ENCODE measurements at regions not wholly inside any gene's neighbourhood (a gene's known extent, or its start where the extent isn't known, plus 50 kb on each side); places are given as distances from the start of the nearest gene placed in this dataset.

DNA sequence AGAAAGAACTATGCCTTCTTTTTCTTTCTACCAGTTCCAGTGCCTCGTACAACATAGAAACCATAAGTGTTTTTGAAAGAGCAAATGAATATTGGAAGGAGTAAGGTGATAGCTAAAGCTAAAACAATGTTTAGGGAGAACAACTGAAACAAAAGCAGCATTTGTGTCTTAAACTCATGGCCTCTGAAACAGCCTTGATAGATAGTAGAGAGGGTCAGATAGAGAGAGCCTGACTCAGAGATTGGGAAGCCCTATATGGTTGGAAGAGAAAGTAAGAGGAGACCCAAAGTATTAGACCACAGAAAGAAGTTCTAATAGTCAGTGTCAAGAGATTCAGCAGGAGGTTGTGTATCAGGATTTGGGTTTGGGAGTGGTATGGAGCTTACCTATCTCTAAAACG, 79.6 kb upstream of the IFNG-AS1 start:
- DNase-seq, result no peak

DNA sequence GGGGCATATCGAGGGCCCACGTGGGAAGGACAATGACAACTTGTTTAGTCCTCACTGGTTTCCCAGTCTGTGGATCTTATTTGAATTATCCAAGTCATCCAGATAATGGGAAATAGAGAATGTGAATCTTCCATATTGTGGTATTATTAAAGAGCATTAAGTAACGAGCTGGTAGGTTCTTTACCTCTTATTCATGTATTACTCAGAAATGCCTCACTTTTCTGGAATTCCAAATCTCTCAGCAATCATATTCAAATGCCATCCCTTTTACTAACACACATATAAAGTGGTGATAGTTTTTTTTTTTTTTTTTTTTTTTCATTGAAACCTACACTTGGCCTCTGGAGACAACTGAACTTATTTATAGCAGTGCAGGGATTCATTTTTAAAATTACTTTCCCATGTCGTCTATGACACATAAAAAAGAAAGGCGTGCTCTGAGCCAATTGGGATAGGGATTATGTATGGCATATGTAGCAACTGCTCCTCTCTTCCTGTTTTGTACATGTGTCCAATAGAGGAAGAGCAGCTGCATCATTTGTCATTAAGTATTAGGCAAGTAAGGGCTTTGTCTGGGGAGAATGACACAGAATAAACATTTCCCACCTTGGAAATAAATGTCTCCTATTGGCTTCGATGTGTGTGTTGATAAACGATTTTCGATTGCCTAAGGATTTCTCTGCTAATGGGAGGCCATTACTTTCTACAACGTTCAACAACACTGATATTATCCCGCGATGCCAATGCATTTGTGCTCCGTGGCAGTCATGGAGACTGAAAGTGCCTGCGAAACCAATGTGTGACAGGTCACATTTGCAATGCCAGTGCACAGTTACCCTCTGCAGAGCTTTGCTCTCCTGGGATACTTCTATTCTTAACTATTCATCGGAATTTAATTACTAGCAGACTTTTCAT, 78.6 kb upstream of the IFNG-AS1 start:
- DNase-seq, result peak in 1 of 2 donors; percentile 2

DNA sequence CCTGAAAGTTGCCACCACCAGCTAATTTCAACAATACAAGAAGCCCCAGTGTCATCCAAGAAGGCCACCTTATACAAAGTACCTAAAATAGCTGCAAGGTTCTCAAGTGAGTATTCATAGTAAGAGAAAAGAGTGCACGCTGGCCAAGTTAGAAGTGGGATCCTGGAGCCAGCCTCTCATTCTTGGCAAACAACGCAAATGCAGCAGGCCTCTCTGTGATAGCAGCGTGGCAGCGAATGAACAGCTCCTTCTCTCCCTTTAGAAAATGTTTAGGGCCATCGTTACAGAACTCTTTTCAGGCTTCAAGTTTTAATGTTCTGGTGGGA, 78.0 kb upstream of the IFNG-AS1 start:
- DNase-seq, result peak; percentile 28 to 42

DNA sequence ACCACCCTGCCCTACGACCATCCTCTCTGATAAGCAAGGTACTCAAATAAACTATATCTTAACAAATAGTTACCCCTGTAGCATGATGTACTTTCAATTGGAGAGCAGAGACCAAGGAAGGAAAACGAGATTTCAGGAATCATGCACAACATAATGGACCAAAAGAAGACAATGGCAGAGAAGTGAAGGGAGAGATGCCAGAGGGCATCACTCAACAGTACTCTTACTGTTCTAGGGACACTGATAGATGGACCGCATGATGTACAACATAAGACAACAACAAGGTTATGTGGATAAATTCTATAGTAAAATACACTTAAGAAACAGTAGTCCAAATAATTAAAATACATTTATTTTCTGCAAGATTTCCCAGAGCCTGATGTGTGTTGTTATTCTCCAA, 77.5 kb upstream of the IFNG-AS1 start:
- DNase-seq, result no peak

DNA sequence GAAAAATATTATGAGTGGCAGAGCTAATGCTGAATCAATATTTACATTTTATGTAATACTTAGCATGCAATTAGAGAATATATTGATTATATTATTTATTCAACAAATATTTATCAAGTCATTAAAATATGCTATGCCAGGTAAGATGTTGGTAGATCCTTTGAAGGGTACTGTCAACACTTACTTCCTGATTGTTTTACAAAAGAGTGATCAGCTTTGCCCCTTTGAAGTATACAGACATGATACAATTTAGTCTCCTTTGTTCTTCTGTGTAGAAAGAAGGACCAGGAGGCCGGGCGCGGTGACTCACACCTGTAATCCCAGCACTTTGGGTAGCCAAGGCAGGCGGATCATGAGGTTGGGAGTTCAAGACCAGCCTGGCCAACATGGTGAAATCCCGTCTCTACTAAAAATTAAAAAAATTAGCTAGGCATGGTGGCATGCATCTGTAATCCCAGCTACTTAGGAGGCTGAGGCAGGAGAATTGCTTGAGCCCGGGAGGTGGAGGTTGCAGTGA, 73.9 kb upstream of the IFNG-AS1 start:
- DNase-seq, result no peak

DNA sequence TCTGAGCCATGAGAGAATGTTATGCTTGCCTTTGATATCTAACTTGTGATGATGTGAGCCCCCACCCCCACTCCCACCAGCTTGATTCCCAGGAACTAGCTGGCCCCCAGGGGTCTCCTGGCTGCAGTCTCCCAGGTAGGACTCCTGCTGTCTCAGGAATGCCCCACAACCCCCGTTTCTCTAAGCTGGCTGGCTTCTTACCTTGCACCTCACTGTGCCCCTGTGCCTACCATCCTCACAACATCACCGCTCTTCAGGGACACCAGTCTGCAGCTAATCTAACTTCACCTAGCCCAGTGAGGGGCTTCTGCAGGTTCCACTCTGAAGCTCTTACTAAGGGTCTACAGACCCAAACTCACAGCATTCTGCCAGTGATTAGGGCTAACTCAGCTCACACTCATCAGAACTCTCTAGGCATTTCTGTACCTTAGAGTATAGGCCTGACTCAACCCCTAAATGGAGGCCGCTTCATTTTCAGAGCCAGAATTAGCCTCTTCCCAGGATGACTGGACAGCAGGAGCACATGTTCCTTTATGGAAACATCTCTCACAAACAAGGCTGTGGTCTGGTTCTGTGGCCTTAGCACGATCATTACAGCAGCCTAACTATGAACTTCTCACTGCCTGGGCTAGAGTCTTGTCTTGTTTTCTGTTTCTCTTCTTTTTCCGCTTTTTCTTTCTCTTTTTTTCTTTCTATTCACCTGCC, 72.8 kb upstream of the IFNG-AS1 start:
- DNase-seq, result no peak

DNA sequence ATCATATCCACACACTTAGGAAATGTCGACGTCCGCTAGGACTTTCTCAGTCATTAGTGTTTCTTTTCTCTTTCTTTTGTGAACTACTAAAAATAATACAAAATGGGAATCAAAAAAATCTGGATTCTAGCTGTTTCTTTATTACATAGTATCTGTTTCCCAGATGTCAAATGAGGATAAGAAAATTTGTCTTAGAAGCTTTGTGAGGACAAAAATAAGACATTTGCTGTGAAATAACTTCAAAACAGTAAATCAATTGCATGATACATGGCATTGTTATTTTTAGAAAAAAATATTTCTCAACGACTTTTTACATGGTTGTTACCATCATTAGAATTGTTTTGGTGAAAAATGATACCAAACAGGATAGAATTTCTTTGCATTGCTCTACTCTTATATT, 71.4 kb upstream of the IFNG-AS1 start:
- no peak for DNase-seq

DNA sequence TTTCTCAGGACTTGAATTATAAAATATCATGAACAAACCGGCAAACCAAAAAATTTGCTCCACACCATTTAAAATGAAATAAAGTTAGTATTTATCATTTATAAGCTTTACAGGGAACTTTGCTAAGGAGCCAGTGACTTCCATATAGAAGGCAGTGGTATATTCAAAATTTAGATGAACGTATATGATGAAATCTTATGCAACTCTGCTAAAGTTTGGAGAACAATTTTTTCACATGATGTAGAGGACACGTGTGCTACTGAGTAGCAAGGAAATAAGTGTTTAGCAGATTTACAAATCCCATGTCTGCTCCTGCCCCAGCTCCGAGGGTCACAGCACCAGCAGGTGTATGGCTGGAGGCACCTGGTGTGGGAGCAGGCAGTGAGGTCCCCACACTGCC, 70.8 kb upstream of the IFNG-AS1 start:
- DNase-seq, result no peak

DNA sequence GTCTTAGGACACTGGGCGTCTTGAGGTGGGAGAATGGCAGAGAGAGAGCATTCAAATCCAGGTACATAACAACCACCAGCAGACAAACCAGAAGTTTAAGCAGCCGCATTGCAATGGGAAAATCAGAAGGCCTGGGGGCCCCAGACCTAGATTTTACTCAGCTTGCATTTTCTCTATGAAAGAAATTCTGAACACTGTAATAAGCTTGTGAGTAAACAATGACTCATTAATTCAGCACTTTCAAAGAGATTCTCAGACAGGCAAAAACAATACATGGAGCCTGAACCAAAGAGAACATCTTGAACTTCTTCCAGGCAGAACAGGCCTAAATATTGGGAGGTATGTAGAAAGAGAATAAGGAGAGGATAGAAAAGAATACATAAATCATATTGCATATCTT, 69.8 kb upstream of the IFNG-AS1 start:
- no peak for DNase-seq

DNA sequence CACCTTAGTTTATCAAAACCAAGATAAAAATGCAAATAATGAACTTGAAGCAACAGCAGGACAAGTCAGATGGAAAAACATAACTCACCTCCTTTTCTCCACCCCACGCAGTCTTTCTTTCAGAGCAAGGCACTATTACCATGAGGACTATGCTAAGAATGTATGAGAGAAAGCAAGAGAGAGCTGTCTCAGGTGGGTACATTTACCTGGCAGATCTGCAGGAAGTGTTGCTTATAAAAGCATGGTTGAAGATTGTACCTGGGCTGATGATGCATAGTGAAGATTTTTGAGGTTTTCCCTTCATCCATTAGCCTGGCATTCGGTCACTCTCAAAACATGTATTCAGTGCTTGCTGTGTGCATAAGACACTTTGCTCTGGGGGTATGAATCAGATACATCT, 68.8 kb upstream of the IFNG-AS1 start:
- DNase-seq, result no peak

DNA sequence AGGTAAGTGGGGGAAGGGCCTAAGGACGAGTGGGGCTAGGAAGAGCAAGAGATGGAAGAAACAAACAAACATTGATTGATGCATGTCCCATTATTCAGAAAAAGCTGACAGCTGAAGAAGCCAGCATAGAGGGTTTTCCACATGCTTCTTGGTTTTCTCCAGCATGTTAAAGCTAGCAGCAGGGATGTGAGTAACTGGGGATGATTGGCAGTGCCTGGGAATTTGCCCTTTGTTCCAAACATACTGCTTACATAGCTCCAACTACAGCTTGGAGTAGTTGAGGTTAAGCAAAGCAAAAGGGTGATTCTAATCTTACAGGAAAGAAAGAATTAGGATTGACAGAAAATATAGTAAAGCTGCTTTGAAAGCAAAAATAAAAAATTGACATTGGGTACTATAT, 68.0 kb upstream of the IFNG-AS1 start:
- DNase-seq, result no peak

DNA sequence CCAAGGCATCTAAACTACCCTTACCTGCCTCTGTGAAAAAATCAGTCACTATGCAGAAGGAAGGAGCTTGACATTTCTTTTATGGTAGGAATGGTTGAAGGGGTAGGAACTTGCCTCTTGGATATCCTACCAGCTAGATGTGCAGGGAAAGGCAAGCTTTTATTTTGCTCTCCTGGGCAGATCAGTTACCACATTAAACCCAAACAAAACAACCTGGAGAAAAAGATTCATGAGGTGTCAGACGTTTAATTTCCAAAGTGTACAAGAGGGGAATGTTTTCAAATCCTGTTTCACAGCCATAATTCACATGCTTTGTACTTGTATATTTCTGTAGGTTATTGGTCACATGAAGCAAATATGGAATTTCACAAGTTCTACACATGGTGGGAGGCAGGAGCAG, 67.0 kb upstream of the IFNG-AS1 start:
- DNase-seq, result no peak

DNA sequence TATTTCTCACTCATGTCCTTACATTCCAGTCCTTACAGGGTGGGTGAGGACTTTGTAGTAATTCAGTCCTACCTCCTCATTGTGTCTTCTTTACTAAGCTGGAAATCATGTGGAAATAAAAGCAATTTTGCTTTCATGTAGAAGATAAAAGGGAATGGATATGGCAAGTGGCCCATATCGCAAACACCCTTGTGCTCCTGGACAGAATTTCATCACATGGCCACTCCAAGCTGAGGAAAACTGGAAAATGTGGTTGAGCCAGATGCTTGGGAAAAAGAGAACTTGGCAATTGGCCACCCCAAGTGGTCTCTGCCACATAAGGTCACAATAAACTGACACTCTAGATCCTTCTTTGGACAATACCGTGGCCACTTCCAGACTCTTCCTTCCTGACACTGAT, 64.2 kb upstream of the IFNG-AS1 start:
- peak; percentile 49 to 52 for DNase-seq

DNA sequence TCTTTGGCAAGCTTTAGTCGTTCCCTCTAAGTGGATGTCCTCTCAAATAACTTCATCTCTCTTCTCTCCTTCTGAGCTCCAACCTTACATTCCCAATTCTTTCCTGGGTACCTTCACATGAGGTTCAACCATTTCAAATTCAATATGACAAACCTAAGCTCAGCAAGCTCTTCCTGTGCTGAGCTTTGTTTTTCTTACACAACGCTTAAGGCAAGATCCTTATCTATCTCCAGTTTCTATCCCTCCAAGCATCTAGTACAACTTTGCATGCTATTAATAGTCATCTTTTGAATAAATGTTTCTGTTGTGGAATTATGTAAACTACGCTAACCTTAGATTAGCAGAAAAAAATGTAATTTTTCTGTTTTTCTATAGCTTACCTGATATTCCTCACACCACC, 63.7 kb upstream of the IFNG-AS1 start:
- no peak for DNase-seq

DNA sequence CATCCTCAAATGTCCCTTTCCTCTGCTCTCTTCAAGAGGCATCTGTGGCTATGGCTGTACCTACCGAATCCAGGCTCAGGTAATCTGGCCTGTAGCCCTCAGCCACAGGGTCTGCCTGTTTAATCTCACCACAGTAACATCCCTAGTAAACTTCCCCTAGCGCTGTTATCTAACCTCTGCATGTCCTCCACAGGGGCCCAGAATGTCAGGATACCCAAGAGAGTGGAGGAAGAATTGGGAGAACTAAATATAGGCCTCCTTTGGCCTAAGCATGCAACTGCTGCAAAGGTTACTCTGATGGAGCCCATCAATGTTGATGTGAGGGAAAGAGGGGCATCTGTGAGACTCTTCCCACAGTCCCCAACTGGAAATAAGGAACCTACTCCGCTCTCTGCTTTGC, 63.2 kb upstream of the IFNG-AS1 start:
- DNase-seq, result no peak

DNA sequence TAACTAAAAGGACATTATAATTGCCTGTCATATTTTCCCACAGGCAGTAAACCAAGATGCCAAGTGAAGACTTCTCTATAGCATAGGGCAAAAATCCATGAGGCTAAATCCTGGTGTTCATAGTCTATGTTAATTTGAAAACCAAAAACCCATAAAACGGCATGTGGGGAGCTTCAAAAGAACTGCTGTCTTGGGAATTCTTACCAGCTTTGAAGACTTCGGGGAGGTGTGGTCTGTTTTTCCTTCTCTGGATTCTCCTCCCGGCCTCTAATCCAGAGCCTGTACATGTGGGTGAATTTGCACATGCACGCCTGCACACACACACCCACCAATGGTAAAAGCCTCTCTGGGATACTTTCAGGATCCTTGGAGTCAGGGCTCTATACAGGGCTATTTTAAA, 61.9 kb upstream of the IFNG-AS1 start:
- DNase-seq, result no peak

DNA sequence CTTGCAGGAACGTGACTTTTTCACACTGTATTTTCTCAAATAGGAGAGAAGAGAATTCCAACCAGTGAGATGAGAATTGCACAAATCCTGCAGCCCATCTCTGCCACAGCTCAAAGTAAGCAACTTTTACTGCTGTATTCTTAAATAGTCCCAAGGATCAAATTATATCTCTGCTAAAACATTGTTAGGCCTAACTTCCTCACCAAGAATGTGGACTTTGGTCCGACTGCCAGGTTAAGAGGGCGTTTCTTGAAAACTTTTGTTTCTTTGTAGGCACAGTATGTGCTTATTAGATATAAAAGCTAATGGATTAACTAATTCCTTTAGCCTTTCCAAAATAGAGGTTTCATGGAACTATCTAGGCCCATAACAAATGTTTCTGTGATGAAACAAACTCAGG, 61.4 kb upstream of the IFNG-AS1 start:
- no peak for DNase-seq

DNA sequence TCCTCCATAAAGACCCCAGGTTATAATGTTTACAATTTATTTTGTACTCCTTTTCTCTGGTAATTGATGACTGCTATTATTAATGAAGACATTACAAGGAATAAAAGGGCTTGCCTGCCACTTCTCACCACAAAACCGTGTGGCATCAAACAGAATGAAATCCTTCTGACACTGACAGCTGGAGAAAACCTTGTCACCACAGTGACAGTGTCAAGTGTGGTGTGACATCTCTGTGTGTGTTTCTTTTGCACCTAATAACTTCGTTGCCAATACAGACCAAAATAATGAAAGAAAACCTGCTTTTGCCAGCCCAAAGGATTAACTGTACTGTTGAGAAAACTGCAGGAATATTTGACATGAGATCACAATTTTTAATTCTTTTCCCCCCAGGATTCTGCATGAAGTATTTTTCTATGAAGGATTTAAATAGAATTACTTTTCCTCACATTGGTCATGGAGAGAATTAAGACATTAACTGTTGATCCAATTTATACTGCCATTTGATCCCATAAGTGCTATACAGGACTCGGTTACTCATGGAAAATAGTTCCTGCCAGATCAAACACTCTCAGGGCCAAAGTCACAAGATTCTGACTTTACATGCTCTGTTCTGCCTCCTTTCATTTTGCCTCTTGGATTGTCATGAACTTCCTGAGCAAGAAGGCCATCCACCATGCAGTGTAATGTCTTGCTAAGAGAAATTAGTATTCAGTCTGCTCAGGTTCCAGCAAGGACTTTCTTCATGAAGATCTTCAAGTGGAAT, 60.4 kb upstream of the IFNG-AS1 start:
- DNase-seq, result no peak

DNA sequence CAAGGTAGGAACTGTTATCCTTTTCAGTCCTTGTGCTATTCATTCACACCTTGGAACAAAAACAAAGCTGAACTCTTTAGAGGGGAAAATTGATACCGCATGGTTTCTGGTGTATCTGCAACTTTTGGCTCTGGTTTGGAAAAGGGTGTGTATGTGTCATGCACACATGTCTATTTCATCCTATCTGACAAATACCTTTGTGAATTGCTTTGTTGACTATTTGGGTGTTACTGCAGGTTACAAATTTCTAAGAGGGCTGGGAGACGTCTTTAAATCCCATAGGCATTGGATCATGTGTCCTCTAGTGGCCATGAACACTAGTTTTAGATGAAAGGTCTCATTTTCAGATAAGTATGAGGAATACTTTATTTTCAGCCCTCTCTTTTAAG, 59.9 kb upstream of the IFNG-AS1 start:
- no peak for DNase-seq

DNA sequence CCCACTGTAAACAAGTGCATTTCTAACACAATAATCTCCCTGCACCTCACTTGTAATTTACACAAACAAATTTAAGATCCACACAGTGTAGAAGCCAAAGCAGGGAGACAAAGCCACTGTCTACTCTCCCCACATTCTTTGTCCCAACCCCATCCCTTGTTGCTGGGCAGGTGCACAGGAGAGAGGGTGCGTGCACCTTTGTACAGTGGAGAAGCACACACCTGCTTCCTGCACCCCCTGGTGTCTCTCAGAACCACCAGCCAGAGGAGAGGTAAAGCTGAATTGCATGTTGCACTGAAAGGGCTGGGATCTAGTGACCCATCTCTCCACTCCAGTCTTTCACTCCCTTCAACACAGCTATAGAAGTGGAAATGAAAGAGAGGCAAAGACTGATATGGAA, 51.4 kb upstream of the IFNG-AS1 start:
- no peak for DNase-seq

All from right lung (tissue), 2 donors.